ENCODE measurements at regions not wholly inside any gene's neighbourhood (a gene's known extent, or its start where the extent isn't known, plus 50 kb on each side); places are given as distances from the start of the nearest gene placed in this dataset.
"Not testable (repeated sequence)": the region's sequence is repeated elsewhere in the genome, so short reads cannot be mapped to it uniquely, and the experiment has no call there.

GRCh38 chr12:40439771-40440492 is 215.1 kb downstream of the LRRK2 start:
- WGBS, 5 donors = 58 to 71% (median 68%) methylated on average over 2 of the region's 2 CpGs
- no peaks in the 10 kb centered on the region for H3K4me1 ChIP-seq
- TF ChIP-seq EP300 (IDR thresholded peaks at IDR 0.05) (no peak), POLR2AphosphoS5 (IDR thresholded peaks at IDR 0.05) (no peak), CTCF (IDR thresholded peaks at IDR 0.05) (no peak), POLR2A (IDR thresholded peaks at IDR 0.05) (no peak)
- no peaks in the 10 kb centered on the region for H3K36me3 ChIP-seq
- no peak for DNase-seq
- H3K4me3 ChIP-seq = no peak overlapping the region
- no peaks in the 10 kb centered on the region for H3K9me3 ChIP-seq
- intact Hi-C loops (cut with DNase I; ENCODE audit: low total_unique reads) = no loop called here
- H3K27ac ChIP-seq = no peak overlapping the region
- H3K27me3 ChIP-seq = no peaks in the 10 kb centered on the region

- Histone ChIP-seq H3K27me3 (no peaks in the 10 kb centered on the region), H3K27ac (no peak overlapping the region), H3K36me3 (no peaks in the 10 kb centered on the region), H3K9me3 (no peaks in the 10 kb centered on the region), H3K4me1 (no peaks in the 10 kb centered on the region), H3K4me3 (no peak overlapping the region)
- no peak for DNase-seq
- intact Hi-C loops (cut with DNase I; ENCODE audit: low total_unique reads) = no loop called here
- 74 to 80% (median 79%) methylated on average over 5 of the region's 5 CpGs for WGBS, 5 donors
- TF ChIP-seq POLR2AphosphoS5 (IDR thresholded peaks at IDR 0.05) = no peak
- no peak for TF ChIP-seq POLR2A (IDR thresholded peaks at IDR 0.05)
- no peak for TF ChIP-seq EP300 (IDR thresholded peaks at IDR 0.05)
- no peak for TF ChIP-seq CTCF (IDR thresholded peaks at IDR 0.05)
These were observed 219.4 kb downstream of the LRRK2 start for GRCh38 chr12:40444174-40444573.

GRCh38 chr12:40446385-40446784 is 221.6 kb downstream of the LRRK2 start:
- Histone ChIP-seq H3K36me3 (no peaks in the 10 kb centered on the region), H3K4me1 (no peaks in the 10 kb centered on the region), H3K4me3 (no peak overlapping the region), H3K27me3 (no peaks in the 10 kb centered on the region), H3K9me3 (no peaks in the 10 kb centered on the region), H3K27ac (no peak overlapping the region)
- TF ChIP-seq CTCF (IDR thresholded peaks at IDR 0.05) (peak in 1 of 7 experiments; percentile 8), POLR2AphosphoS5 (IDR thresholded peaks at IDR 0.05) (no peak)
- peak in 1 of 2 donors; percentile 6 for DNase-seq
- intact Hi-C loops (cut with DNase I; ENCODE audit: low total_unique reads) = no loop called here

GRCh38 chr12:40448523-40448922 is 223.7 kb downstream of the LRRK2 start:
- 88 to 100% (median 92%) methylated on average over 1 of the region's 1 CpG for WGBS, 5 donors
- DNase-seq; intact Hi-C loops (cut with DNase I; ENCODE audit: low total_unique reads); H3K27me3 ChIP-seq; H3K9me3 ChIP-seq; H3K36me3 ChIP-seq; H3K4me1 ChIP-seq; H3K27ac ChIP-seq; H3K4me3 ChIP-seq: not testable (repeated sequence)

- Histone ChIP-seq H3K4me3 (no peak overlapping the region), H3K27me3 (no peaks in the 10 kb centered on the region), H3K27ac (no peak overlapping the region), H3K4me1 (no peaks in the 10 kb centered on the region), H3K36me3 (no peaks in the 10 kb centered on the region), H3K9me3 (no peaks in the 10 kb centered on the region)
- intact Hi-C loops (cut with DNase I; ENCODE audit: low total_unique reads) = no loop called here
- TF ChIP-seq POLR2AphosphoS5 (IDR thresholded peaks at IDR 0.05) (no peak), EP300 (IDR thresholded peaks at IDR 0.05) (no peak), POLR2A (IDR thresholded peaks at IDR 0.05) (no peak), CTCF (IDR thresholded peaks at IDR 0.05) (no peak)
- no peak for DNase-seq
- WGBS, 5 donors = 80 to 97% (median 90%) methylated on average over 1 of the region's 1 CpG
These were observed 226.9 kb downstream of the LRRK2 start for GRCh38 chr12:40451661-40452060.

All from stomach (tissue), 8 donors.